Stimulated activated CD4-positive, alpha-beta T cell treated with anti-CD3 and anti-CD28 coated beads, TNF-alpha, amount 100 ng/mL, for 1 hour (primary cell): ENCODE measurements at regions not wholly inside any gene's neighbourhood (a gene's known extent, or its start where the extent isn't known, plus 50 kb on each side); places are given as distances from the start of the nearest gene placed in this dataset.
"Not testable (repeated sequence)": the region's sequence is repeated elsewhere in the genome, so short reads cannot be mapped to it uniquely, and the experiment has no call there.

ENCODE experiments used
- DNase-seq, 3 donors: peaks; one replicate each; pipeline ENCODE4 v3.0.0-alpha.2; 2020; ENCODE audit warnings: low read depth in 3 of 3, low spot score in 1 of 3

DNA sequence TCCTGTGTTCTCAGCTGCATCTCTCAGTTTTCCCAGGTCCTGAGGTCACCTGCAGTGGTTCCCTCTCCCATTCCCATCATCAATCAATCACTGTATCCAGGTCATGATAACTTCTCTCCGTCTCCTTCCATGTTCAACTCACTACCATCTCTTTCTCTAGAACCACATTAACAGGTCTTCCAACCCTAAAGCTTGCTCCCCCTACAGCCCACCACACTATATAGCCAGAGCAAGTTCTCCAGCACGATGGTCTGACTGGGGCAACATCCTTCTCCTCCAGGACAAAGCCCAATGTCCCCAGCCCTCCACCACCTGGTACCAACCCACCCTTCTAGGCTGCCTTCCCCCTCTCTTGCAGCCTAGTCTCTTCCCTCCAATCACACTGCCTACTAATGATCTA is 241.6 kb downstream of the CDK5RAP2 start:
- DNase-seq, result no peak

GRCh38 chr9:120337131-120337530 is 242.8 kb downstream of the CDK5RAP2 start:
- DNase-seq, result no peak

GRCh38 chr9:120336753-120337090 is 243.2 kb downstream of the CDK5RAP2 start:
- DNase-seq, result no peak

DNA sequence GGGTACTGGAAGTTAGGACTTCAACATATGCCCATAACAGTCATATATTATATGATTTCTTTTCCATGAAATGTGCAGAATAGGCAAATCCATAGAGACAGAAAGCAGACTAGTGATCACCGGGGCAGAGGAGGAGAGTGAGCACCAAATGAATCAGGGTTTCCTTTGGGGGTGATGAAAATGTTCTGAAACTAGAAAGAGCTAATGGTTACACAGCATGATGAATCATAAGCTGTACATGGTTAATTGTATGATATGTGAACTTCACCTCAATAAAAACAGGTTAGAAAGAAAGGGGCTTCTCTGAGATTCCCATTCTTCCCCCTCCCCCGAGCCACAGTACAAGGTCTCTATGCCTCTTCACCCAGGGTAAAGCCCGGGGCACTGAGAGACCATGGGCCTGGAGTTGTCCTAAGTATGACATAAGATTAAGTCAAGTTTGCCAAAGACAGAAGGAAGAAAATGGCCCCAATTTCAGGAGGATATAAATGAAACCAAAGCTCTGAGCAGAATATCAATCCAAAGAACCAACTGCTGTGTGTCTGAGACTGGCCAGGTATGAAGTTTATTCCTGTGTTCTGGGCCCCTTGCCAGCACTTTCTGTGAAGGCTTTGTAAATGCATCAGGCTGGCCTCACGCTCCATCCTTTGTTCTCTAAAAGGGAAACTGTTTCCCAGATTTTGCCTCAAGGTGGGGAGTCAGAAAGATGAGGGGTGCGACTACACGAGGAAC is 243.8 kb downstream of the CDK5RAP2 start:
- DNase-seq, result no peak

DNA sequence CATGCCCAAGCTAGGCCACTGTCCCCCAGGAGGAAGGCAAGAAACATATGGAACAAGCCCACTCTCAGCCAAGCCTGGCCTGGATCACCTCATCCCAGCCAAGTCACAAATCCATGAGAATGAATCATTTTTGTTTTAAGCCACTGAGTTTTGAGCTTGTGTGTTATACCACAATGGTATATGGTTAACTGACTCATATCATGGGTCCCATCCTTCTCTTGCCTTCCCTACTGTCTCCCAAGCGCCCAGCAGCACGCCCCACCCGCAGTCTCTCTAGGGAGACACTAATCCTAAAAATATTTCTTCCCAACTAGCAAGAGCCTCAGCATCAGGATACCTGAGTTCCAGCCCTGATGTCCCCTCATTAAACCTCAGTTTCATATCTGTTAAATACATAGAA is 248.1 kb downstream of the CDK5RAP2 start:
- DNase-seq, result no peak

DNA sequence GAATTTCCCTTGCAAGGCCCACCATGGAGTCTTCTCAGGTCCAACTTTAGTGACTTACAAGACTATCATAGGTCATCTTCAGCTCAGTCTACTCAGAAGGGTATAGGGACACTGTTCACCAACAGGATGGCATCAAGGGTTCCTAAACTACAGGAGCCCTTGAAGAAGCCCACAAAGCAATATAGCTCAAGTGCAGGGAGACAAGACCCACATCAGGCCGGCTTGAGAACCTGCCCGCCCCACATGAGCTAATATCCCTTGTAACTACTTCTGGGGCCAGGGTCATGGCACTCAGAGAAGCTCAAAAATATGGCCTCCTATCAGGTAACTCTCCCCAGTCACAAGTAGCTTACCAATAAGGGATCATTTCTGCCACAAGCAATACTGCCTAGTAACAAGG is 249.9 kb downstream of the CDK5RAP2 start:
- DNase-seq, result no peak

DNA sequence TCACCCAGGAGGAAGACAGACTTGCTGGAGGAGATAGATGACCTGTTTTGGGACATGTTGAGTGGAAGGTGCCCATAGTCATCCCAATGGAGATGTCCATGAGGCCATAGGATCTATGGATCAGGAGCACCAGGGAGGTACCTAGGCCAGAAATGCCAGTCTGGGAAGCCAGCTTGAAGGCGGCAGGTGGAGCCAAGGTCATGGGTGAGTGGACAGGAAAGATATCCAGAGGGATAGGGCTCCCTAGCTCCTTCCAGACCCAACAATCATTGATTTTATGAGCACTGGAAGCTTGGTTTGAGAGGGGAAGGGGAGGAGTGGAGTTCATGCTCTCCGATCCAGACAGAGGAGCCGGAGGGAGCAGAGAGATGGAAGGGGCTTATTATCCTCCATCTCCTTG is 252.6 kb downstream of the CDK5RAP2 start:
- DNase-seq, result no peak

- no peak for DNase-seq
These were observed 253.8 kb downstream of the CDK5RAP2 start for GRCh38 chr9:120326049-120326693.

DNA sequence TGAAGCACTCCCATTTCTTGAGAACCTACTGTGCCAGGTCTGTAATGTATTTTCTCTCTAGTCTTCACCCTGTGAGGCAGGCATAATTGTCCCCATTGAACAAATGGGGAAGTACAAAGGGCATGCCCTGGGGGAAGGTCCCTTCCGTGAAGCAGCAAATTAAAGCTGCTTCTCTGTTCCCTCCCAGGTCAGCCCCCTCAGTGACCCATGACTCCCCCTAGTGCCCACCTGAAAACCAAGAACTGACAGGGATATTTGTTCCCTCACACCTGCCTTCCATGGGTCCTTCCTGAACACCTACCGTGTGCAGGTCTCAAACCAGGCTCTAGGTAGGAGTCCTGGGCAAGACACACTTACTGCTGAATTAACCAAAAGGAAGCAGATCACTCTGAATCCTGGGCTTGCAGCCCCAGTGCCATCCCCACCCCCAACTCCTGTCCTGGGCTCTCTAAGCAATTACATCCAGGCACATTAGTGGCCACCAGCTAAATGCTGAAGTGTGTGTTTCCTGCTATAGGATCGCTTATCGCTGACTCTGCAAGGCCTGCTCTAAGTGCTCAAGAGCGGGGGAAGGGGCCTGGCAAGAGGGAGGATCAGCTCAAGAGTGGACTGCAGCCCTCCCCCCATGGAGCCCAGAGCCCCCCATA is 254.8 kb downstream of the CDK5RAP2 start:
- DNase-seq, result no peak

DNA sequence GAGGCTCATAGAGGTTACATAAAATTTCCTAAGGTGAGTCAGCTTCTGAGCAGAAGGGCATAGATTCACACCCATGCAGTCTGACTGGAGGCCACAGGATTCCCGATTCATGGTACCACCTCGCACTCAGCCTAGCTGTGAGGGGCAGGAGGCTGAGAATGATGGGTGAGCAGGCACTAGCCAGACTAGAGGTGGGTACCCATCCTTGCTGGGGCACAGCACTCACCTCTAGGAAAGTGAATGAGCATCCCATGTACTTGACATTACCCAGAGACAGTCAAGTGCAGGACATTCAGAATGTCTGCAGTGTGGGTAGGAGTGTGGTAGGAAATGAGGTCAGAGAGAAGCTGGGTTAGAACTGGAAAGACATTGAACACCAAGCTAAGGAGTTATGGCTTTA is 255.5 kb downstream of the CDK5RAP2 start:
- DNase-seq, result no peak

DNA sequence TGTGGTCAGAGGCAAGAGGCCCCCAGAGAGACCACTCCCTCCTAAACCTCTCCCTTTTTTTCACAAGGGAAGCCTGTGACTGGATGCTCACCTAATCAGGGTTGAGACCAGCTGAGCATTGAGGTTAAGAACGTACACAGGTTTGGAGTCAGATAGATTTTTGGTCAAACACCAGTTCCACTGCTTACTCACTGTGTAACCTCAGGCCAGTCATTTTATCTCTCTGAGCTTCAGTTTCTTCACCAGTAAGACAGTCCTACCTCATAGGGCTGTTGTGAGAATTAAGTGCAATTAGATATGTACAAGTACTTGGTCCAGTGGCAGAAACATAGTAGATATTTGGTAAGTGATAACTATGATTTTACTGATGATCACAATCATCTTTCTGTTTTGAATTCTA is 256.8 kb downstream of the CDK5RAP2 start:
- no peak for DNase-seq

GRCh38 chr9:120319452-120319851 is 260.5 kb downstream of the CDK5RAP2 start:
- no peak for DNase-seq

DNA sequence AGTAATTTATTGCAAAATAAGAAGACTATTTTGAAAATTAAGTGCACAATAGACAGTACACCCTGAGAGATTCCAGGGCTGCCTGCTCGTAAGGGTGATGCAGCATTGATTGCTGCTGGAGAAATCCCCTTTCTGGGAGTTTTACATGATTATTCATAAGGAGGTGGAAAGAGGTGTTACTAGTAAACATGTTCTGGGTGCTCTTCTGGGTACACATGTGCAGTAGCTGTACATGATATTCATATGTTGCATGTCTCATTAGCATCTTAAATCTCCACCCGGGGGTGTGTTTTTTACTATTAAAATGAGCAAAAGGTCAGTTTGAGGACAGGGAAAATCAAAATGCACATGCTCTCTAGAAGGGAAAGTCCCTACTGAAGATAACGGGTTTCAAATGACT is 264.8 kb downstream of the CDK5RAP2 start:
- DNase-seq, result no peak

DNA sequence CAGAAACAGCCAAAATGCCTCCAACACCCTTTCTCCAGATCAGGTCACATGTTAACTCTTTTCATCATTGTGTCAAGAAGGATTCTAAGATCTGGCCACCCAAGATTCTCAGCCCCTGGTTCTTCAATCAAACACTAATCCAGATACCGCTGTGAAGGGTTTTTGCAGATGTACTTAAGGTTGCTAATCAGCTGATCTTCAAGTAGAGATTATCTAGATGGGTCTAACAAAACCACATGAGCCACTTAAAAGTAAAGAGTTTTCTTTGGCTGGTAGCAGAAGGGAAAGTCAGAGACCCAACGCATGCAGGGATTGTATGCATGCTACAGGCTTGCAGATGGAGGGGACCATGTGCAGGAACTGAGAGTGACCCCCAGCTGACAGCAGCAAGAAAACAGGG is 267.9 kb downstream of the CDK5RAP2 start:
- no peak for DNase-seq

DNA sequence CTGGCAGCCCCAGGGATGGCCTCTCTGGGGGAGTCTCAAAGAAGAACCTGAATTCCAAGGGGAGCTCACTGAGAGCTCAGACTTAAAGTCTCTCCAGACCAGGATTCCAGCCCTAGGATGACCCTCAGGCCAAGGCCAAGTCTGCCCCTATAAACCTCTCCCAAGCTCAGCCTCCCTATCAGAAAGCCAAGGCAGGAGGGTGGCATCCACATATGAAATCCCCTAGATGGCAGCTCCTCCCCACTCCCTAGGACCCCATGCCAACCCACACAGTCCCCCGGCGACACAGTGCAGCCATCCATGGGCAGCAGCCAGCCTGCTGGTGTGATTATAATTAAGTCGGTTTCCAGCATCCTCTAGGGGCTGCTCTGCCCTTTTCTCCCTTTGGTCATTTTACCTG is 269.9 kb downstream of the CDK5RAP2 start:
- no peak for DNase-seq

GRCh38 chr9:120308495-120308894 is 271.5 kb downstream of the CDK5RAP2 start:
- no peak for DNase-seq

- no peak for DNase-seq
These were observed 272.4 kb downstream of the CDK5RAP2 start for GRCh38 chr9:120307599-120307998.

DNA sequence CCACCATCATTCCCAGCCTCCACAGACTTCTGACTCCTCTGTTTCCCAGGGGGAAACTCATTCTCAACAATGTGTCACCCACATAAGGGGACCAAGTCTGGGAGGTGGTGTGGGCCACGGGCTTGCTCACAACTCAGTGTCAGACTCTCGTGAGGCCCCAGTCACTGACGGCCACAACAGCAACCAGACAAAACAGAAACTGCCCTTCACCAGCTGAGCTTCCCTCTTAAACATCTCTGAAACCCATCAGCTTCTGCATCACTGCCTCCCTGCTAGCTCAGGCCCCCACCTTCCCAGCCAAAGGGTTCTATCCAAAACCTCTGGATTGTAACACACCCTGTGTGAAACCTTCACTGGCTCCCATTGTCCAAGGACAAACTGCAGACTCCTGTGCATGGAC is 273.4 kb downstream of the CDK5RAP2 start:
- no peak for DNase-seq

- no peak for DNase-seq
These were observed 273.9 kb downstream of the CDK5RAP2 start for GRCh38 chr9:120306088-120306487.

DNA sequence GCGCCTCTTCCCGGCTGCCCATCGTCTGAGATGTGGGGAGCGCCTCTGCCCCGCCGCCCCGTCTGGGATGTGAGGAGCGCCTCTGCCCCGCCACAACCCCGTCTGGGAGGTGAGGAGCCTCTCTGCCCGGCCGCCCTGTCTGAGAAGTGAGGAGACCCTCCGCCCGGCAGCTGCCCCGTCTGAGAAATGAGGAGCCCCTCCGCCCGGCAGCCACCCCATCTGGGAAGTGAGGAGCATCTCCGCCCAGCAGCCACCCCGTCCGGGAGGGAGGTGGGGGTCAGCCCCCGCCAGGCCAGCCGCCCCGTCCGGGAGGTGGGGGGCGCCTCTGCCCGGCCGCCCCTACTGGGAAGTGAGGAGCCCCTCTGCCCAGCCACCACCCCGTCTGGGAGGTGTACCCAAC is 275.1 kb downstream of the CDK5RAP2 start:
- DNase-seq, result not testable (repeated sequence)

- no peak for DNase-seq
These were observed 276.4 kb downstream of the CDK5RAP2 start for GRCh38 chr9:120303519-120303918.

GRCh38 chr9:120299785-120300184 is 280.2 kb downstream of the CDK5RAP2 start:
- DNase-seq, result no peak

GRCh38 chr9:120294003-120294402 is 286.0 kb downstream of the CDK5RAP2 start:
- DNase-seq, result no peak
